ENCODE measurements at regions not wholly inside any gene's neighbourhood (a gene's known extent, or its start where the extent isn't known, plus 50 kb on each side); places are given as distances from the start of the nearest gene placed in this dataset.
"Not testable (repeated sequence)": the region's sequence is repeated elsewhere in the genome, so short reads cannot be mapped to it uniquely, and the experiment has no call there.

GRCh38 chr6:26799903-26800633 lies 140.5 kb upstream of the ZNF322 start:
- DNase-seq, result not testable (repeated sequence)

DNA sequence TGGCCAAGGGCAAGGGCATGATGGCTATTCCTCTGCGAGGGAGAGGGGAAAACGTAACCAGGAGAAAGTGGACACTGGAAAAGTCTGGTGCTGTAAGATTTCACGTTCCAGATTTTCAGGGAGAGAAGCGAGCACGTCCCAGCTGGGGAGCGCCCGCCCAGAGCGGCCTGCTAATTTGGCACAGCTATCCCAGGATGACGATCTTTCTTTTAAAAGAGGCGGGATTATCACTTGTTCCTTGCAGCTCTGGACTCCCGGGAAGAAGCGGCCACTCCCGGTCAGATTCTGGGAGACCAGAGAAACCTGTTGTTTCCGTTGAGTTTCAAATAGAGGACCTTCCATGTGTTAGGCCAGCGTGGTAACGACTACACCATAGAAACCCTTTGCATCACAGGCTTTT lies 144.2 kb upstream of the ZNF322 start:
- not testable (repeated sequence) for DNase-seq

DNA sequence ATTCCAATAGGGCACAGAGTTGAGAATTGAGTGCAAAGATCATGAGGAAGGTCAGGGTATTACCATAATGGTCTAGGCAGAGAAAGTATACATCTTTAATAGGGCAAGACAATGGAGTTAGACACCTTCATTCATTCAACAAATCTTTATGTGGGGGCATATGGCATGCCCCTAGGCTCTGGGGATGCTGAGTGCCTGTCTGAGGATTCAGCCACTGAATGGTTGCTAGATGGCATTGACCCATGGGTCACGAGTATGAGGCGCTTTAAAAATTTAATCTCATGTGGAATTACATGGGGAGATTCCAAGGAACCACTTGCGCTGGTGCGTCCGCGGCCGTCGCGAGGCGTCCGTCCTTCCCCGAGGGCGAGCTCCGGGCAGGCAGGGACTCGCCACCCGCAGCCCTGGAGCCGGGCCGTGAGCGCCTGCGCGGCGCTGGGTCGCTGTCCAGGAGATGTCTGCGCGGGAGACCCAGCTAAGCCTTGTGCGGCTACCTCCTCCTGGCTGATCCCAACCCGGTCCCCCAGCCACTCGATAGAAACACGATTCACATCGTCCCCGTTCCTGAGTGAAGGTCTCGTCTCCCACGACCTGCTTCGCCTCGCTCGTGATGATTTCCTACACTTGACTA lies 152.1 kb upstream of the ZNF322 start:
- DNase-seq, result not testable (repeated sequence)

- DNase-seq, result not testable (repeated sequence)
Measured at GRCh38 chr6:26818640-26819225, 159.2 kb upstream of the ZNF322 start.

GRCh38 chr6:26827965-26828364 lies 168.4 kb upstream of the ZNF322 start:
- DNase-seq, result not testable (repeated sequence)

- DNase-seq, result not testable (repeated sequence)
Measured at GRCh38 chr6:26829480-26829879, 169.9 kb upstream of the ZNF322 start.

DNA sequence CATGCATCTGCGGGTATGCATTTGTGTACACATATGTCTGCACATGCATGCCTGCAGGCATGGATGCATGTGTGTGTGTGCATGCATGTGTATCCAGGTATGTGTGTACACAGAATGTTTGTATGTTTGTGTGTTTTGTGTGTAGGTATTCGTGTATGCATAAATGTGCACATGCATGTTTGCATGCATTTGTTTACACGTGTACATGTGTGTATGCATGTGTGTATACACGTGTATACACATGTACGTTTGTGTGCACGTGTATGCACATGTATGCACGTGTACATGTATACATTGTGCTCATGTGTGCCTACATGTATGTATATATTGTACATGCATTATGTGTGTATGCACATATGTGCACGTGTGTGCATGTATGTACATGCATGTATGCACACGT lies 171.4 kb upstream of the ZNF322 start:
- not testable (repeated sequence) for DNase-seq

- DNase-seq, result not testable (repeated sequence)
Measured at GRCh38 chr6:26835707-26836106, 176.2 kb upstream of the ZNF322 start.

DNA sequence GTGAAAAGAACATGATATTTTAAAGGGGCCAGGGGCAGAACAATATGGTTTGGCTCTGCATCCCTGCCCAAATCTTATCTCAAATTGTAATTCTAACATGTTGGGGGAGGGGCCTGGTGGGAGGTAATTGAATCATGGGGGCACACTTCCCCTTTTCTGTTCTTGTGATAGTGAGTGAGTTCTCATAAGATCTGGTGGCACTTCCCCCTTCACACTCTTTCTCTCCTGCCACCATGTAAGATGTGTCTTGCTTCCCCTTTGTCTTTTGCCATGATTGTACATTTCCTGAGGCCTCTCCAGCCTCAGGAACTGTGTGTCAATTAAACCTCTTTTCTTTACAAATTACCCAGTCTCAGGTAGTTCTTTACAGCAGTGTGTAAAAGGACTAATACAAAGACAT lies 177.1 kb upstream of the ZNF322 start:
- not testable (repeated sequence) for DNase-seq

GRCh38 chr6:26844823-26845222 lies 185.3 kb upstream of the ZNF322 start:
- not testable (repeated sequence) for DNase-seq

GRCh38 chr6:26857289-26857688 lies 197.7 kb upstream of the ZNF322 start:
- DNase-seq, result not testable (repeated sequence)

DNA sequence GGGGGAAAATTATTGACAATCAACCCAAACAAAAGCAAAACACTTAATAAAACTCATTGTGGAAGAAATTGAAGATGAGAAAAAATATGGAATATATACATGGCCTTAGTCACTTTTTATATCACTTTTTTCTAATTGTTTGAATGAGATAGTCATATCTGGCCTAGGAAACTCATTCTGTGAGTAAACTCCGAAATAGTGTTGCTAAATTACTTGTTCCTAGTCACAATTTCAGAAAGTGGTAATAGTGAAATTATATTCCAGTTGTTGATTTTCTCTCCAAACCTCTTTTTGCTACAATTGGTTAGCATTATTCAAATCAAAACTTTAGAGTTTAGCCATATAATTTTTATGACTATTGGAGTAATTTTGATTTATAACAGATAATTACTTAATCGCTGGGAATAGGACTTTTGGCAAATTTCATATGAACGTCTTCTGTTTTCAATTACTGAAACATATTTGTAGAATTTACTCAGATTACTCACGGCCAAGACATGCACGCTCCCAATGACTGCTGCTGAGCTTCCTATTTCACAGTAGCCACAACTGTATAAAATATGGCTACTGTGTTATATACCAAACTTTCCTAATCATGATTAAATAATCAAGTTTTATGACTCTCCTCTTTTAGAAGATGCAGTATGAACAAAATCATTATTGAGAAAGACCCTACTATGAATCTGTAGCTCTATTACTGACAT lies 199.7 kb upstream of the ZNF322 start:
- not testable (repeated sequence) for DNase-seq

- not testable (repeated sequence) for DNase-seq
Measured at GRCh38 chr6:26859771-26860163, 200.2 kb upstream of the ZNF322 start.

DNA sequence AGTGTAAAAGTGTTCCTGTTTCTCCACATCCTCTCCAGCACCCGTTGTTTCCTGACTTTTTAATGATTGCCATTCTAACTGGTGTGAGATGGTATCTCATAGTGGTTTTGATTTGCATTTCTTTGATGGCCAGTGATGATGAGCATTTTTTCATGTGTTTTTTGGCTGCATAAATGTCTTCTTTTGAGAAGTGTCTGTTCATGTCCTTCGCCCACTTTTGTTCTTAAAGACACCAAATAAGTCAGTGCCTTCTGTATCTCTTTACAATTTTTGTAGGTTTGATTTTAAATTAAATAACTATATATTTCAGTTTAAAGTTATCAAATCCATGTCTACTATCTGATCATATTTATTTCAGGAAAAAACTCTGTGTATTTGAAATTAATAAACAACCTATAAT lies 202.4 kb upstream of the ZNF322 start:
- DNase-seq, result not testable (repeated sequence)

DNA sequence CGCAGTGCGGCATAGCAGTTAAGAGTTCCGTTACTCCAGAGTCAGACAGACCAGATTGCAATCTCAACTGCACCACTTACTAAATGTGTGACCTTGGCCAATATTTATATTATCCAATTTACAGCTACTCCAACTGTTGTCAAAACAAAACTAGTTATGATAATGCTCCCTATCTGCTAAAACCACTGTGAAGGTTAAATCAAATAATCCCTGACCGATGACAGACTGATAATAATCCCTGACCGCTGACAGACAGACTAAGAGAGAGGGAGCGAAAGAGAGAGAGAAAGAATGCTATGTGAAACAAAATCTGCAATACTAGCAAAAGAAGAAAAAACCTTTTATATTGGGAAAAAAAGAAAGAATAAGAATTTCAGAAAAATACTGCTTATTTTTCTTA lies 204.1 kb upstream of the ZNF322 start:
- DNase-seq, result not testable (repeated sequence)

- DNase-seq, result not testable (repeated sequence)
Measured at GRCh38 chr6:26898785-26899184, 239.2 kb upstream of the ZNF322 start.

DNA sequence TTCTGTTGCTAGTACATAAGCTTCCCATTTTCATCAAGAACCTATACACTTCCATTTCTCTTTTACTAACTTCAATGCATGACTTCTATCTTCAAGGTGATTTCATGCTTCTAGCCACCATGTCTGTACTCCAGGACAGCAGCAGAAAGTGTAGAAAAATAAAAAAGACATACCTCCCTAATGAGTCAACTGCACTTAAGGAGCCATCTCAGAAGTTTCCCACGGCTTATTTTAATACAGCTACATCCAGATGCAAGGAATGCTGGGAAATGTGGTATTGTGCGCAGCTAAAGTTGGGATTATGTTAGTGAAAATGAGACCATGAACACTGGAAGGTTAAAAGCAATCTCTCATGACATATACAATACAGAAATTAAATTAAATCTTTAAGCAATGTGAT lies 264.7 kb upstream of the ZNF322 start:
- DNase-seq, result not testable (repeated sequence)

DNA sequence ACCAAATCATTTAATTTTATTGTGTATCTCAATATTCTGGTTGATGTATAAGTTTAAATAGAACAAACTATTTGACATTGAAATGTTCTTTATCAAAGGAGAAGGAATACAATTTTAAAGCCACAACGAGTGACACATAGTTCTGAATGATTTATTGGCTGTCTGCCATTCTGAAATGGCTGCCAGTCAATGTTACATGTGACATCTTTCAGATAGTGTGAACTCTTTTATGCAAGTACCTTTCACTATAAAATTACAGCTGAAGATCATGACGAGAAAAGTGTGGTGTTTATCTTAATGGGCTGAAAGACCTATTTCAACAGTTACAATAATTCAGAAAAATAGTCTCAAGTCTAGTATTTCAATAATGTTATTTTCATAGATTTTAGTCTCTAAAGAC lies 268.6 kb upstream of the ZNF322 start:
- DNase-seq, result not testable (repeated sequence)

- not testable (repeated sequence) for DNase-seq
Measured at GRCh38 chr6:26937258-26937657, 277.7 kb upstream of the ZNF322 start.

- not testable (repeated sequence) for DNase-seq
Measured at GRCh38 chr6:26951211-26951610, 291.7 kb upstream of the ZNF322 start.

GRCh38 chr6:26956078-26956600 lies 291.4 kb upstream of the PRSS16 start:
- peak; percentile 35 for DNase-seq

DNA sequence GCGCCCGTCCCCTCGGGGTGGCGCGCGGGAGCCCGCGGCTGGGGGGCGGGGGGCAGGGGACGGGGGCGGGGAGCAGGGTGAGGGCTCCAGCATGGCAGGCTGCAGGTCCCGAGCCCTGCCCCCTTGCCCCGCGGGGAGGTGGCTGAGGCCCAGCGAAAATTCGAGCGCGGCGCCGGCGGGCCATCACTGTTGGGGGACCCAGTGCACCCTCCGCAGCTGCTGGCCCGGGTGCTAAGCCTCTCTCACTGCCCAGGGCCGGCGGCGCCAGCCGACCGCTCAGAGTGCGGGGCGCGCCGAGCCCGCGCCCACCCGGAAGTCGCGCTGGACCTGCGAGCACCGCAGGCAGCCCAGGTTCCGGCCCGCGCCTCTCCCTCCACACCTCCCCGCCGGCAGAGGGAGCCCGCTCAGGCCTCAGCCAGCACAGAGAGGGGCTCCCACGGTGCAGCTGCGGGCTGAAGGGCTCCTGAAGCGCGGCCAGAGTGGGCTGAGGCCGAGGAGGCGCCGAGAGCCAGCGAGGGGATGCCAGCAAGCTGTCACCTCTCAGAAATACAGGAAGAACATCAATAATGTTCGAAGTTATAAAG lies 290.8 kb upstream of the PRSS16 start:
- DNase-seq, result peak; percentile 39
